ENCODE measurements at regions not wholly inside any gene's neighbourhood (a gene's known extent, or its start where the extent isn't known, plus 50 kb on each side); places are given as distances from the start of the nearest gene placed in this dataset.

GRCh38 chr4:138686106-138686835 is 329.3 kb upstream of the NOCT start:
- no peak for FAIRE-seq

GRCh38 chr4:138685316-138685715 is 330.3 kb upstream of the NOCT start:
- FAIRE-seq: no peak

GRCh38 chr4:138680989-138681604 is 334.5 kb upstream of the NOCT start:
- peak; percentile 87 for FAIRE-seq

GRCh38 chr4:138680256-138680655 is 335.3 kb upstream of the NOCT start:
- FAIRE-seq: no peak

- no peak for FAIRE-seq
These were observed 336.4 kb upstream of the NOCT start for GRCh38 chr4:138678985-138679746.

- FAIRE-seq: no peak
These were observed 337.8 kb upstream of the NOCT start for GRCh38 chr4:138677748-138678147.

- no peak for FAIRE-seq
These were observed 338.4 kb upstream of the NOCT start for GRCh38 chr4:138677212-138677611.

- no peak for FAIRE-seq
These were observed 339.9 kb upstream of the NOCT start for GRCh38 chr4:138675685-138676084.

GRCh38 chr4:138674209-138674608 is 341.4 kb upstream of the NOCT start:
- FAIRE-seq: no peak

- FAIRE-seq: no peak
These were observed 342.5 kb upstream of the NOCT start for GRCh38 chr4:138673053-138673452.

GRCh38 chr4:138672393-138672976 is 343.1 kb upstream of the NOCT start:
- no peak for FAIRE-seq

- no peak for FAIRE-seq
These were observed 343.9 kb upstream of the NOCT start for GRCh38 chr4:138671606-138672084.

- FAIRE-seq: no peak
These were observed 344.5 kb upstream of the NOCT start for GRCh38 chr4:138671106-138671505.

GRCh38 chr4:138670681-138671080 is 344.9 kb upstream of the NOCT start:
- FAIRE-seq: no peak

- FAIRE-seq: no peak
These were observed 345.9 kb upstream of the NOCT start for GRCh38 chr4:138669479-138670315.

GRCh38 chr4:138668309-138668708 is 347.3 kb upstream of the NOCT start:
- no peak for FAIRE-seq

- FAIRE-seq: no peak
These were observed 349.2 kb upstream of the NOCT start for GRCh38 chr4:138666366-138666765.

GRCh38 chr4:138665851-138666250 is 349.7 kb upstream of the NOCT start:
- FAIRE-seq: no peak

- no peak for FAIRE-seq
These were observed 351.7 kb upstream of the NOCT start for GRCh38 chr4:138663883-138664282.

- FAIRE-seq: no peak
These were observed 355.7 kb upstream of the NOCT start for GRCh38 chr4:138659812-138660316.

GRCh38 chr4:138659037-138659811 is 356.4 kb upstream of the NOCT start:
- FAIRE-seq: no peak

Measured in endometrium (tissue), 2 donors.